ENCODE measurements at regions not wholly inside any gene's neighbourhood (a gene's known extent, or its start where the extent isn't known, plus 50 kb on each side); places are given as distances from the start of the nearest gene placed in this dataset.

DNA sequence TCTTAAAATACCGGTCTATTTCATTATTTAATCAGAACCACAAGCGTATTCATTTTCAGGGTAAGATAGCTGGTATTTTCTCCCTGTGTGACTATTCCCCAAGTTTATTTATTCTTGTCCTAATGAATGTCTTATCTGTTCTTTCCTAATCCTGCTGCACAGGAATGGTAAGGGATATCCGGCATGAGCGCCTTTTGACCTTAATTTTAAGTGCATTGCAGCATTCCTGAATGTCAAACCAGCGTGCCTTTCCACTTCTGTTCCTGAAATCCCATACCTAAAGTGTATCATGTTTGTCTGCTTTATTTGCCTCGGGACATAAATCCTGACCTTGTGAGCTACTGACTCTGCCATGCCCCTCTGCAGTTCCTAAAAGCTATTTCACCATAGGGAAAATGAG is 1713.2 kb upstream of the FLRT2 start:
- H3K4me3 ChIP-seq (ENCODE audit: low read length) = no peak overlapping the region
- no peaks in the 10 kb centered on the region for H3K9me3 ChIP-seq (replicated peaks; ENCODE audit: low read length)
- no peaks in the 10 kb centered on the region for H3K36me3 ChIP-seq (ENCODE audit: insufficient read depth, low read length)
- no peak overlapping the region for H3K9ac ChIP-seq (ENCODE audit: low read depth, low read length)
- no peaks in the 10 kb centered on the region for H3K27me3 ChIP-seq (ENCODE audit: control insufficient read depth, insufficient read depth, low read length)
- H3K4me2 ChIP-seq (ENCODE audit: low read length) = no peak overlapping the region
- no peaks in the 10 kb centered on the region for H3K4me1 ChIP-seq (ENCODE audit: control insufficient read depth, insufficient read depth, low read length)

DNA sequence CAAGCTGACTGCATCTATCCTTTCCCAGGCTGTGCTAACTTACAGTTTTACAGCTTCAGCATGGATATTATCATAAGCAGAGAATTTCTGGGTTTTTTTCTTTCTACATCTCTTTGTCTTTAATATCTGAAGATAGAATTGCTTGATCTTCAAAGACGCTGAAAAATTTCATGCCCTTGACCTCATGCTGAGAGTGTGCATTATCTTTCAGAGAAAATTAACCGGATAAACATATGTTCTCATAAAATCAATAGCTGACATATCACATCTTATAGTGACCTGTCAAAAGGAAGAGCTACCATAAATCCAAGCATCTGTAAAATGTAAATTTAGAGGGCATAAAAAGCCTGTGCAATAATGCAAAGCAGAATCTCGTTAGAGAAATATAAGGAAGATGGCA is 1704.1 kb upstream of the FLRT2 start:
- Histone ChIP-seq H3K27me3 (ENCODE audit: control insufficient read depth, insufficient read depth, low read length) (no peaks in the 10 kb centered on the region), H3K4me1 (ENCODE audit: control insufficient read depth, insufficient read depth, low read length) (no peaks in the 10 kb centered on the region), H3K36me3 (ENCODE audit: insufficient read depth, low read length) (no peaks in the 10 kb centered on the region), H3K4me3 (ENCODE audit: low read length) (no peak overlapping the region), H3K9ac (ENCODE audit: low read depth, low read length) (no peak overlapping the region), H3K9me3 (replicated peaks; ENCODE audit: low read length) (no peaks in the 10 kb centered on the region), H3K4me2 (ENCODE audit: low read length) (no peak overlapping the region)

DNA sequence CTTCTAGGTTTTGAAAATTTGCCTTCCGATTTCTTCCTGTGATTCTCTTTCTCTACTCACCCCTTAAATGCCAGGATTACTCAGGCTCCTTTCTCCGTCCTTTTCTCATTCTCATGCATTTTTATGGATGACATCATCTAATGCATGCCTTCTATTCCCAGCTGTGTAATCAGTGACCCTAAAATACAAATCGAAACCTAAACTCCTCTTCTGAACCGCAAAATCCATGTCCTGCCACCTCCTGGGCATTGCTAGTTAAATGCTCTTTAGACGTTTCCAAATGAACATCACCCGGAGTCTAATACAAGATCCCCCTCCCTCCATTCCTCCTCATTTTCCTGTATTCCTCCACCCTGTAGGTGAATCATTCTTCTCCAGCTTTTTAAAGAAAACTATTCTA is 1703.1 kb upstream of the FLRT2 start:
- Histone ChIP-seq H3K4me3 (ENCODE audit: low read length) (no peak overlapping the region), H3K9ac (ENCODE audit: low read depth, low read length) (peak overlapping the region; percentile 3), H3K4me1 (ENCODE audit: control insufficient read depth, insufficient read depth, low read length) (no peaks in the 10 kb centered on the region)

DNA sequence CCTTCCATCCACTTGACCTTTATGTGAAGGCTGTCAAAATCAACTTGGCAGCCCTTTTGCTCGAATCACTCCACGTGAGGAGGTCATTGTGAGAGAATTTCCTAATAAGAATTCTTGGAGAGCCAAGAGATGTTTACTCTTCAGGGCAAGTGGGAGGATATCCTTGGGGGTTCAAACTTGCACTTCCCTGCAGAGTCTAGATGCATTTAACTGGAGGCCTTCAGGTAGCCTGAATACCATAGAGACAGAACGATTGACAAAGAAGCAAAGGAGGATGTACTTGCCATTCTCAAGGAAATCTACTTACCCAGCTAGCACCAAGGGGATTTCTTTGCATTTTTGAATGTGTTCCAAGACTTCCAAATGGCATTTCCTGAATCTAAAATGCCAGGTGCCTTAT is 1702.6 kb upstream of the FLRT2 start:
- no peaks in the 10 kb centered on the region for H3K9me3 ChIP-seq (replicated peaks; ENCODE audit: low read length)
- no peak overlapping the region for H3K4me3 ChIP-seq (ENCODE audit: low read length)
- no peaks in the 10 kb centered on the region for H3K4me1 ChIP-seq (ENCODE audit: control insufficient read depth, insufficient read depth, low read length)
- no peaks in the 10 kb centered on the region for H3K27me3 ChIP-seq (ENCODE audit: control insufficient read depth, insufficient read depth, low read length)
- H3K4me2 ChIP-seq (ENCODE audit: low read length) = no peak overlapping the region
- H3K36me3 ChIP-seq (ENCODE audit: insufficient read depth, low read length) = no peaks in the 10 kb centered on the region
- no peak overlapping the region for H3K9ac ChIP-seq (ENCODE audit: low read depth, low read length)

More for the DNA sequence above, 1703.1 kb upstream of the FLRT2 start:
- Histone ChIP-seq H3K36me3 (ENCODE audit: insufficient read depth, low read length) (no peaks in the 10 kb centered on the region), H3K9me3 (replicated peaks; ENCODE audit: low read length) (no peaks in the 10 kb centered on the region), H3K4me2 (ENCODE audit: low read length) (peak overlapping the region; percentile 47), H3K27me3 (ENCODE audit: control insufficient read depth, insufficient read depth, low read length) (no peaks in the 10 kb centered on the region)

DNA sequence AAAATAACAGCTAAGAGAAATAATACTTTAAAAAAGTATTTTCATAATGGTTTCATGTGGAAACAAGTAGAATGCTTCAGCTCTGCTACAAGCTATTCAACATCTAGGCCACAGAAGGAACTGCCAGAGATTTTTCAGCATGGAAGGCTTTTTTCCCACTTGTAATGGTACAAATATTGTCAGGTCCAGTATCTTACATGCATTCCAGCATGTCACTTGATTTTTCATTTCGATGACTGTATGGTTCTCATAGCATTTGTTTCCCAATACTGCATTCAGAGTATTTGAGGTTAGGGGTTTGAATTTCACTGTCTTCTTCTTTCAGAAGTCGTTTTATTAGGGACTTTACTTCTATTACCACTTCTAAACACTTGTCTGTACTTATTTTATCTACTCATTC is 1701.5 kb upstream of the FLRT2 start:
- H3K36me3 ChIP-seq (ENCODE audit: insufficient read depth, low read length) = no peaks in the 10 kb centered on the region
- H3K4me2 ChIP-seq (ENCODE audit: low read length) = no peak overlapping the region
- H3K9me3 ChIP-seq (replicated peaks; ENCODE audit: low read length) = no peaks in the 10 kb centered on the region
- H3K9ac ChIP-seq (ENCODE audit: low read depth, low read length) = no peak overlapping the region
- H3K4me1 ChIP-seq (ENCODE audit: control insufficient read depth, insufficient read depth, low read length) = no peaks in the 10 kb centered on the region
- no peak overlapping the region for H3K4me3 ChIP-seq (ENCODE audit: low read length)
- no peaks in the 10 kb centered on the region for H3K27me3 ChIP-seq (ENCODE audit: control insufficient read depth, insufficient read depth, low read length)

DNA sequence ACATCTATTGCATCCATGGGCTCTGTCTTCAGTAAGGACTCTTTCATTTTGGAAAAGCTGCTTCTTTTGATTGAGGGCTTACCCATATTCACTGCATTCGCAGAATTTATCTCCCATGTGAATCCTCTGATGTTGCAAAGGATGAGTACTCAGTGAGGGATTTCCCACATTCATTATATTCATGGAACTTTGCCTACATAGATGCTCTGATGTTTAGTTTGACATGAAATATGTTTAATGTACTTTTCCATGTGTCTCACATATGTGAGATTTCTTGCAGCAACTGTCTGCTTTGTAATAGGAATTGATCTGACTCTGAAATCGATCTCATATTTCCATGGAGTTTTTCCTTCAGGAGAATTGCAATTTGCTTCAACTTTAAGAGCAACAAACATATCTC is 1699.6 kb upstream of the FLRT2 start:
- no peaks in the 10 kb centered on the region for H3K4me1 ChIP-seq (ENCODE audit: control insufficient read depth, insufficient read depth, low read length)
- H3K4me3 ChIP-seq (ENCODE audit: low read length) = no peak overlapping the region
- H3K9me3 ChIP-seq (replicated peaks; ENCODE audit: low read length) = no peaks in the 10 kb centered on the region
- H3K36me3 ChIP-seq (ENCODE audit: insufficient read depth, low read length) = no peaks in the 10 kb centered on the region
- no peak overlapping the region for H3K9ac ChIP-seq (ENCODE audit: low read depth, low read length)
- H3K27me3 ChIP-seq (ENCODE audit: control insufficient read depth, insufficient read depth, low read length) = no peaks in the 10 kb centered on the region
- no peak overlapping the region for H3K4me2 ChIP-seq (ENCODE audit: low read length)

DNA sequence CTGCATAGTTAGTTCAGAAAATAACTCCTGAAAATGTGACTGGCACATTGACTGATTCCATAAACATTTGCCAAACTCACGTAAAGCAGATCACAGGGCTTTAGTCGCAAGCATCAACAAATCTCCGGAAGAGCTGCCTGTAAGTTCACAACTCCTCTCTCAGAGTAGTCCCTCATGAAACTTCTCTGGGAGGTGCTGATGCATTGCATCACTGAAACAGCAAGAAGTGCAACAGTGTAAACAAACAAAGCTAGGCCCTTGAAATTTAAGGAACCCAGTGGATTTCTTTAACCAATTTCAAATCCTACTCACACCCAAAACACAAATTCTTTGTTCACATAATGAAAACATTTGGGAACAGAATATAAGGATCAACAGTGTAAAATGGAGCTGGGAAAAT is 1691.7 kb upstream of the FLRT2 start:
- Histone ChIP-seq H3K27me3 (ENCODE audit: control insufficient read depth, insufficient read depth, low read length) (no peaks in the 10 kb centered on the region), H3K9ac (ENCODE audit: low read depth, low read length) (no peak overlapping the region), H3K4me1 (ENCODE audit: control insufficient read depth, insufficient read depth, low read length) (no peaks in the 10 kb centered on the region), H3K36me3 (ENCODE audit: insufficient read depth, low read length) (no peaks in the 10 kb centered on the region), H3K4me2 (ENCODE audit: low read length) (no peak overlapping the region), H3K4me3 (ENCODE audit: low read length) (no peak overlapping the region), H3K9me3 (replicated peaks; ENCODE audit: low read length) (no peaks in the 10 kb centered on the region)

DNA sequence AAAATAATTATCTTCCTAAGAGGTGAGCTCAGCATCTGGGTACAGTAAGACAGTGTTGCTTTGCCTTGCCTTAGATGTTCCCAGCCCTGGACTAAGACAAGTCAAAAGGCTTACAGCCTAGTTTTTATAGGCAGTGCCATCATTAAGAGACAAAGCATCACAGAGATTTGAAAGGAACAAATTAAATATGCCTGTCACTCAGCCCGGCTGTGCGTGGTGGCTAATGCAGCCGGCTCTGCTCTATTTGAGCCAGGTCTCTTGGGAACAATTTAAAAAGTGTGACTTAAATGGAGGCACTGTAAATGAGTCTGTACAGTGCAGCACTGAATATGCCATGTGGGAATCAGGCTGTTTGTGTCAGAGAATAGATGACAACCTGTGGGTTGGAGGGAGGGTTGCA is 1687.4 kb upstream of the FLRT2 start:
- no peaks in the 10 kb centered on the region for H3K36me3 ChIP-seq (ENCODE audit: insufficient read depth, low read length)
- no peaks in the 10 kb centered on the region for H3K4me1 ChIP-seq (ENCODE audit: control insufficient read depth, insufficient read depth, low read length)
- H3K27me3 ChIP-seq (ENCODE audit: control insufficient read depth, insufficient read depth, low read length) = no peaks in the 10 kb centered on the region
- no peak overlapping the region for H3K4me3 ChIP-seq (ENCODE audit: low read length)
- no peaks in the 10 kb centered on the region for H3K9me3 ChIP-seq (replicated peaks; ENCODE audit: low read length)
- H3K4me2 ChIP-seq (ENCODE audit: low read length) = no peak overlapping the region
- H3K9ac ChIP-seq (ENCODE audit: low read depth, low read length) = no peak overlapping the region

DNA sequence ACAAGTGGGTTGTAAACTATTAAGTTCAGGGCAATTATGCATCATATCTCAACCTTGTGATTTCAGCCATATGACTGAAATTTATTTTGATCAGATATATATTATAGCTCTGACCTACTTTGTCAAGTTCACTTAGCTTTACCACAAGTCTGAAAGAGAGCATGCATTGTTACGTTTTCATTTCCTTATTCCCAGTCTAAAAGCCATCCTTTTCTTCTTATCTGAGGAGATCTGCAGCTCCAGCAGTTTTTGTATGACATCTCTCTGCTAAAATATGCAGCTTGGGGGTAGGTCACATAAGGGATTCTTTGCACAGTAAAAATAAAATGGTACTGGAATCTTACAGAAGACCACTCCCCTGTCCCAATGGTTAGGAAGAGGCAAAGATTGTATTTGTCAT is 1682.8 kb upstream of the FLRT2 start:
- H3K36me3 ChIP-seq (ENCODE audit: insufficient read depth, low read length) = no peaks in the 10 kb centered on the region
- no peak overlapping the region for H3K9ac ChIP-seq (ENCODE audit: low read depth, low read length)
- H3K4me3 ChIP-seq (ENCODE audit: low read length) = no peak overlapping the region
- no peaks in the 10 kb centered on the region for H3K9me3 ChIP-seq (replicated peaks; ENCODE audit: low read length)
- no peaks in the 10 kb centered on the region for H3K4me1 ChIP-seq (ENCODE audit: control insufficient read depth, insufficient read depth, low read length)
- H3K4me2 ChIP-seq (ENCODE audit: low read length) = no peak overlapping the region
- no peaks in the 10 kb centered on the region for H3K27me3 ChIP-seq (ENCODE audit: control insufficient read depth, insufficient read depth, low read length)

DNA sequence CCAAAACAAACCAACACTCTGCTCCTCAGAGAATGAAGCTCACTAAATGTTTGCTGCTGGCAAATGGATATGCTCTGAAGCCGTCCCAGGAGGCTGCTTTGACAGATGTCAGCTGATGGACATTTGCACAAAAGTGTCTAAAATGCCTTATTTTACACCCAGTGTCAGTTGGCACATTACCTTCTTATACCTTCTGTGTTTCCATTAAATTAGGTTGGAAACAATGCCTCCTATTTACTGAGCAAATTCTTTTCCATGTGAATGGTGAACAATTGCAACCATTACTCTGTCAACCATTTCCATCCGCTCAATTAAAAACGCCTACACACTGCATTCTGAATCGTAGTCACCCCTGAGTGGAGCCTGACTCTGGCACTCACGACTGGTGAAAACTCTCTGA is 1679.9 kb upstream of the FLRT2 start:
- Histone ChIP-seq H3K27me3 (ENCODE audit: control insufficient read depth, insufficient read depth, low read length) (no peaks in the 10 kb centered on the region), H3K9ac (ENCODE audit: low read depth, low read length) (no peak overlapping the region), H3K9me3 (replicated peaks; ENCODE audit: low read length) (no peaks in the 10 kb centered on the region), H3K4me1 (ENCODE audit: control insufficient read depth, insufficient read depth, low read length) (no peaks in the 10 kb centered on the region), H3K36me3 (ENCODE audit: insufficient read depth, low read length) (no peaks in the 10 kb centered on the region), H3K4me2 (ENCODE audit: low read length) (no peak overlapping the region), H3K4me3 (ENCODE audit: low read length) (no peak overlapping the region)

DNA sequence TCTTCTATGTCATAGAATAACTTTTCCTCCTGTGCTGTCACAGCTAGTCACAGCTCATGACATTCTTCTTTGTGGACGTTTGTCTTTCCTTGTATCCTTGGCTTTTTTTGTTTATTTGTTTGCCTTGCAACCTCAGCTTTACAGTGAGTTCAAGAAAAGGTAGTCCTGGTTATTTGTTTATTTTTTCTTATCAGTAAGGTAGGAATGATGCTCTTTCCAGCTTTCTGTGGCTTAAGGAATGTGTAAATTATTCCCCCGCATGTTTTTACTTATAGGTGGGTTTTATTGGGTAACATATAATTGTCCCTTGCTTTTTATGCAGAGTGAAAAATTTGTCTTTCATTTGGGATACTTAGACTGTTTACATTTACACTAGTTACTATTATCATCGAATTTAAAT is 1673.6 kb upstream of the FLRT2 start:
- Histone ChIP-seq H3K27me3 (ENCODE audit: control insufficient read depth, insufficient read depth, low read length) (no peaks in the 10 kb centered on the region), H3K9me3 (replicated peaks; ENCODE audit: low read length) (no peaks in the 10 kb centered on the region), H3K9ac (ENCODE audit: low read depth, low read length) (no peak overlapping the region), H3K4me2 (ENCODE audit: low read length) (no peak overlapping the region), H3K4me1 (ENCODE audit: control insufficient read depth, insufficient read depth, low read length) (no peaks in the 10 kb centered on the region), H3K36me3 (ENCODE audit: insufficient read depth, low read length) (no peaks in the 10 kb centered on the region), H3K4me3 (ENCODE audit: low read length) (no peak overlapping the region)

DNA sequence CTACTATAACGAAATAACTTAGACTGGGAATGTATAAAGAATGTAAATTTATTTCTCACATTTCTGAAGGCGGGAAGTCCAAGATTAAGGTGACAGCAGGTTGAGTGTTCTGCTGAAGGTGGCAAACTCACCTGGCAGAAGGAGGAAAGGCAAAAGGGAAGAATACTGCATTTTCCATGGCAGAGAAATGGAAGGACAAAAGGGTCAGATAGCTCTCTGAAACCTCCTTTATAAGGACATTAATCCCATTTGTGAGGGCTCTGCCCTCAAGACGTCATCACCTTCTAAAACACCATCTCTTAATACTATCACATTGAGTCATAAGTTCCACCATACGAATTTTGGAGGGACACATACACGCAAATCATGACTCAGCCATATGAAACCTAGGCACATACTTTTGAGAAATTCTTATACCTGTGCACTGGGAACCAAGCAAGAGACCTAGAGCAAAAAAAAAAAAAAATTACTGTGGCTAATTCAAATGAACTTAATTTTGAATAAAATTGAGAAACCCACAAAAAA is 1669.3 kb upstream of the FLRT2 start:
- Histone ChIP-seq H3K27me3 (ENCODE audit: control insufficient read depth, insufficient read depth, low read length) (no peaks in the 10 kb centered on the region), H3K9me3 (replicated peaks; ENCODE audit: low read length) (no peaks in the 10 kb centered on the region)

More for the DNA sequence above, 1669.3 kb upstream of the FLRT2 start:
- Histone ChIP-seq H3K36me3 (ENCODE audit: insufficient read depth, low read length) (no peaks in the 10 kb centered on the region), H3K4me2 (ENCODE audit: low read length) (no peak overlapping the region), H3K9ac (ENCODE audit: low read depth, low read length) (no peak overlapping the region), H3K4me3 (ENCODE audit: low read length) (no peak overlapping the region), H3K4me1 (ENCODE audit: control insufficient read depth, insufficient read depth, low read length) (no peaks in the 10 kb centered on the region)
